Activated CD4-positive, alpha-beta T cell treated with anti-CD3 and anti-CD28 coated beads, Interleukin-2, amount 10 ng/mL, durations not matched to agents 7 days and 5 days (primary cell): ENCODE measurements at regions not wholly inside any gene's neighbourhood (a gene's known extent, or its start where the extent isn't known, plus 50 kb on each side); places are given as distances from the start of the nearest gene placed in this dataset.

Experiments
- CTCF ChIA-PET: fragments of 350-600 bp; sonication (Branson Sonifier 250); formaldehyde crosslinking; loops from one replicate; lab custom pipeline; 2021; ENCODE audit warnings: antibody characterized with exemption; lab: Charles Lee
- POLR2A ChIA-PET: fragments of 350-600 bp; sonication (Branson Sonifier 250); formaldehyde crosslinking; loops from one replicate; lab custom pipeline; 2021; ENCODE audit warnings: antibody characterized with exemption; lab: Charles Lee
- DNase-seq: peaks from one replicate; pipeline ENCODE4 v3.0.0-alpha.2; 2020
- H3K27ac Mint-ChIP-seq: one replicate; pipeline ENCODE4 v1.8.0; 2021; ENCODE audit warnings: mild to moderate bottlenecking, moderate library complexity, mixed read lengths
- H3K27me3 Mint-ChIP-seq: one replicate; pipeline ENCODE4 v1.8.0; 2021; ENCODE audit warnings: mixed read lengths
- H3K36me3 Mint-ChIP-seq: one replicate; pipeline ENCODE4 v1.8.0; 2021; ENCODE audit warnings: low read depth, mixed read lengths
- H3K4me1 Mint-ChIP-seq: one replicate; pipeline ENCODE4 v1.8.0; 2021; ENCODE audit warnings: mixed read lengths
- H3K4me3 Mint-ChIP-seq: one replicate; pipeline ENCODE4 v1.8.0; 2021; ENCODE audit warnings: mild to moderate bottlenecking, moderate library complexity, mixed read lengths
- H3K9me3 Mint-ChIP-seq: one replicate; pipeline ENCODE4 v1.8.0; 2021; ENCODE audit warnings: mixed read lengths

DNA sequence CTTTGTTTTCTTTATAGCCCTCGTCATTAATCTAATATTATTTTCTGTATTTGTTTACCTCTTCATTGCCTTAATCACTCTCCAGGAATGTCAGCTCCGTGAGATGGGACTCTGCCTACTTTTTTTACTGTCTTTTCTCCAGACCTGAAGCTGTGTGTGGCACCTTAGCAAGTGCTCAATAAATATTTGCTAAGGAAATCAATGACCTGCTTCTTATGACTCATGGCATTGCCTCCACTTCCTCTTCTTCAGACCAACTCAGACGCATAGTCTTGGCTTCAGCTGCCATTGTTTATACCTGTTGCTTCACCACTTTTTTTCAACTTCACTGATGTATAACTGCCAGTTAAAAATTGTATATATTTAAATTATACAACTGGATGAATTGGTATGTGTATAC, 218.5 kb upstream of the CMC1 start:
- POLR2A ChIA-PET = no interaction called here
- peaks cover 17% of the 10 kb centered on the region for H3K9me3 Mint-ChIP-seq
- no peak overlapping the region for H3K27ac Mint-ChIP-seq
- H3K4me3 Mint-ChIP-seq = no peak overlapping the region
- DNase-seq = no peak
- CTCF ChIA-PET = no interaction called here
- H3K36me3 Mint-ChIP-seq = no peaks in the 10 kb centered on the region
- no peaks in the 10 kb centered on the region for H3K27me3 Mint-ChIP-seq
- no peaks in the 10 kb centered on the region for H3K4me1 Mint-ChIP-seq

DNA sequence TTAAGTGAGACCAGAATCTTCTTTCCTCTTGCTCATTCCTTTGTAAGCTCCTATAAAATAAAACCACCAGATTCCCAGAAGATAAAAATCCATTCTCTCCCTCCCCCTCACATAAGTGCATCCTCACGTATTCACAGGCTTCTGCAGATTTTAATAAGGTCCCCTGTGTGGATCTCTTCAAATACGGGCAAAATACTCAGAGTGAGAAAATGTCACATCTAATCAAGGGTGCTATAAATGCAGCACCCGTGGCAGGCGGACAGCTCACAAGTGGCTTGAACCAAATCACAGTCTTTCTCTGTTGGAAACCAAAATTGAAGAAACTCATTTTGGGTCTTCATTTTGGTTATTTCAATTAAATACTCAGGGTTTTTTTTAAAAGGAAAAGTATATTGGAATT, 212.9 kb upstream of the CMC1 start:
- no peaks in the 10 kb centered on the region for H3K27me3 Mint-ChIP-seq
- ChIA-PET CTCF (no interaction called here), POLR2A (no interaction called here)
- DNase-seq = no peak
- H3K4me1 Mint-ChIP-seq = no peaks in the 10 kb centered on the region
- H3K9me3 Mint-ChIP-seq = peaks cover 25% of the 10 kb centered on the region
- no peak overlapping the region for H3K27ac Mint-ChIP-seq
- H3K36me3 Mint-ChIP-seq = no peaks in the 10 kb centered on the region
- no peak overlapping the region for H3K4me3 Mint-ChIP-seq

DNA sequence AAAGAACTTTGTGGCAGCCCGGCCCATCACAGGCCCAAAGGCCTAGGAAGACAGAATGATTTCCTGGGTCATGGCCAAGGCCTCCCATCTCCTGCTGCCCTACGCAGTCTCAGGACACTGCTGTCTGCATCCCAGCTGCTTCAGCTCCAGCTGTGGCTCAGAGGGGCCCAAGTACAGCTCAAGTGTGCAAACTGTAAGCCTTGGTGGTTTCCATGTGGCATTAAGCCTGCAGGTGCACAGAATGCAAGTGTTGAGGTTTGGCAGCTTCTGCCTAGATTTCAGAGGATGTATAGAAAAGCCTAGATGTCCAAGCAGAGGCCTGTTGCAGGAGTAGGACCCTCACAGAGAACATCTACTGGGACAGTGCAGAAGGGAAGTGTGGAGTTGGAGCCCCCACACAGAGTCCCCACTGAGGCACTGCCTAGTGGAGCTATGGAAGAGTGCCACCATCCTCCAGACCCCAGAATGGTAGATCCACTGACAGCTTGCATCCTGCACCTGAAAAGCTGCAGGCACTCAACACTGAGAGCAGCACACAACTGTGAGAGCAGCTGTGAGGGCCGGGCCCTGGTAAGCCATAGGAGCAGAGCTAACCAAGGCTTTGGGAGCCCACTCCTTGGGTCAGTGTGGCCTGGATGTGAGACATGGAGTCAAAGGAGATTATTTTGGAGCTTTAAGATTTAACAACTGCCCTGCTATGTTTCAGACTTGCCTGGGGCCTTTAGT, 208.2 kb upstream of the CMC1 start:
- Mint-ChIP-seq H3K27ac (no peak overlapping the region), H3K4me3 (no peak overlapping the region), H3K36me3 (no peaks in the 10 kb centered on the region), H3K27me3 (no peaks in the 10 kb centered on the region), H3K4me1 (no peaks in the 10 kb centered on the region), H3K9me3 (peaks cover 14% of the 10 kb centered on the region)
- no peak for DNase-seq
- CTCF ChIA-PET = interaction anchor here (0.6 kb wide), 1 partner anchor 97 kb away, joined by 5 read pairs; no protein-coding TSS in a partner anchor
- POLR2A ChIA-PET = no interaction called here

DNA sequence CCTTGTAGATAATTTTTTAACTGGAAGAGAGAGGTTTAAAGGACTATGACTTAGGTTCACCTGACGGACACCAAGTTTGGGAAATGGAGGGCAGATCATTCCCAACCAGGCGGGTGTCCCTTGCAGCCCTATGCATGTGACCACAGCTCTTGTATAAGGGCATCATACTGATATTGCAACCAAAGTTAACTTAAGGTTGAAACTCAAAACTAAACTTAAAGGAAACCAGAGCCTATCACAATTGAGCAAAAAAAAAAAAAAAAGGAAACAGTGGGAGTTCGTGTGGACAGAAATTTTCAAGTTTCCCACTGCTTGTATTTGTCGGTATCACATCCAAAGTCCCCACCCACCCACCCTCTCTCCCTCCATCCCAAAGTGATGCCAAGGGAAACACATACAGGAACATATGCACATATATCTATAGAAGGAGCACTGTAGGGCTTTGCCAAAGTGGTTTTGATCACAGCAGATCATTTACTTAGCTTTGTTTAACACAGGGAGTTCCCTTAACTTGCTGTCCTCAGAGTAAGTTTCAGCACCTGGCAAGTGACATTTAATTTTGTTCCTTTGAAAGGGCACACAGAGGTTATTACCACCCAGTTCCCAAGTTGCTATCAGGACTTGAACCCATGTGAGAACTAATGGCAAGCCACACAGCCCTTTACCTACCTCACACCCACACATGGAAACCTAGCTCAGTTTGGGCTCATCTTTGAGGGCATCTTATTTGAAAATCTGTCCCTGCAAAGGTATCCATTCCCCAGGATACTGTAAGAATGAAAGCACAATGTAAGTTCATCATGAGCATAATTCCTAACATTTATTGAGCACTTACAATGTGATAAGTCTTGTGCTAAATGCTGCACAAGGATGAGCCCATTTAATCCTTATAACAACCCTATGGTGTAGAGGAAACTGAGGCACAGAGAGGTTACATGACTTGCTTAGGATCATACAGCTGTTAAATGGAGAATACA, 204.5 kb upstream of the CMC1 start:
- no peak overlapping the region for H3K27ac Mint-ChIP-seq

DNA sequence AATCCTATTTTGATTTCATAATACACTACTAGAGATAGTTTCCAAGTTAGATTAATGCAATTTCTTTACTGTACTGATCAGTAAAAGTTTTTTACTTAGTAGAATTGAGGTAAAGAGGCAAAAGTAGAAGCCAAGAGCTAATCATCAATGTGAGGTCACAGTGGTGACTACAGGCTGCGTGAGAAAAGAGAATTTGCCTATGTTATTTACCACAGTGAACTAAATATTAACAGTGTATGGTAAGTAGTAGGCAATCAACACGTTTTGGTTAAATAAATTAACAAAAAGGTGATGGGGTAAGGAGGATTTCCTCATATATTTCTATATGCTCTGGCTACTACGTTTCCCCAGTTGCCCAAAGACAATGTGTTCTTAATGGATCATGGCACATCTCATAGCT, 202.2 kb upstream of the CMC1 start:
- CTCF ChIA-PET = no interaction called here
- no peaks in the 10 kb centered on the region for H3K9me3 Mint-ChIP-seq
- POLR2A ChIA-PET = no interaction called here

More for the DNA sequence above, 204.5 kb upstream of the CMC1 start:
- Mint-ChIP-seq H3K36me3 (no peaks in the 10 kb centered on the region), H3K4me1 (no peaks in the 10 kb centered on the region), H3K27me3 (no peaks in the 10 kb centered on the region), H3K4me3 (no peak overlapping the region), H3K9me3 (peaks cover 10% of the 10 kb centered on the region)
- ChIA-PET POLR2A (no interaction called here), CTCF (interaction anchor here (0.6 kb wide), 1 partner anchor 299 kb away, joined by 3 read pairs; no protein-coding TSS in a partner anchor)
- DNase-seq = no peak

DNA sequence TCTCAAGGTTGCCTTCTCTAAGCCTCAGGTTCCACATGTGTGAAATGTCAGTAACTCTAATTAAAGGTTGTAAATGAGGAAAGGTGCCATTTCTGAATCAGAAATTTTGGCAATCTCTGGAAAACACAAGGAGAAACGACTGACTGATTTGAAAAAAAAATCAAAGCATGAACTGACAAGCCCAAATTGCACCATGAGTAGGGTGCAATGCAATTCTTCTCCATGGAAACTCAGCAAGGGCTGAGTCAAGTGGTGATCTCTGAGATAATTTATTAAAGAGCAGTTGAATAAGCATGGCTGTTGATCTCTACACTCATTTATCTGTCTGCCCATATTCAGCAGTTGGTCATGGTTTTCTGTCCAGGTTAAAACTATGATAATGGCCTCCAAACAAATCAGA, 201.6 kb upstream of the CMC1 start:
- Mint-ChIP-seq H3K4me3 (no peak overlapping the region), H3K27me3 (no peaks in the 10 kb centered on the region), H3K4me1 (no peaks in the 10 kb centered on the region), H3K27ac (no peak overlapping the region), H3K36me3 (no peaks in the 10 kb centered on the region), H3K9me3 (no peaks in the 10 kb centered on the region)
- no peak for DNase-seq
- POLR2A ChIA-PET = no interaction called here
- CTCF ChIA-PET = no interaction called here

More for the DNA sequence above, 202.2 kb upstream of the CMC1 start:
- Mint-ChIP-seq H3K4me3 (no peak overlapping the region), H3K36me3 (no peaks in the 10 kb centered on the region), H3K4me1 (no peaks in the 10 kb centered on the region), H3K27ac (no peak overlapping the region), H3K27me3 (no peaks in the 10 kb centered on the region)
- no peak for DNase-seq

DNA sequence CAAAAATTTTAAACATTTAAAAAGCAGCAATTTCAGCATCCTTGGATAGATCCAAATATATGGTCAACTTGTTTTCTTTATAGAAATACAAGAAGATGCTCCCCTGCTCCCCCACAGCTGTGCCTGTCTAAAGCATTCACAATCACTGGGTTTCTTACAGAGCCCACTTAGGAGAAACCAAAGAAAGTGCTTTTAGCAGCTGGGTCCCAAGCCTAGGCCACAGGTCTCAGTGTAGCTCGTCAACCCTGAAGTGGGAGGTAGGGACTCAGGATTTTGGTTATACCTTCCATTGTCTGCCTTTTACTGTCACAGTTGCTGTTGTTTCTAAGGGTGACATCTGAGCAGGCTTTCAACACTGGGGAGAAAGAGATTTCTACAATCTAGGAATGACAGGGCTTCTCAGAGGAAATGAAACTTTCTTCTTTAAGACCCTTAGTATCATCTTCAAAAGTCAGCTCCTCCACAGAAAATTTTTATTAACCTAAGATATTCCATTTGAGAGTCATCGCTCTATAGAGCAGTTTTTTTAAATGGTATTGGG, 199.3 kb upstream of the CMC1 start:
- POLR2A ChIA-PET = no interaction called here
- no peak overlapping the region for H3K27ac Mint-ChIP-seq
- H3K4me1 Mint-ChIP-seq = no peaks in the 10 kb centered on the region
- H3K36me3 Mint-ChIP-seq = no peaks in the 10 kb centered on the region
- H3K27me3 Mint-ChIP-seq = no peaks in the 10 kb centered on the region
- DNase-seq = no peak
- H3K4me3 Mint-ChIP-seq = no peak overlapping the region
- CTCF ChIA-PET = no interaction called here
- no peaks in the 10 kb centered on the region for H3K9me3 Mint-ChIP-seq

DNA sequence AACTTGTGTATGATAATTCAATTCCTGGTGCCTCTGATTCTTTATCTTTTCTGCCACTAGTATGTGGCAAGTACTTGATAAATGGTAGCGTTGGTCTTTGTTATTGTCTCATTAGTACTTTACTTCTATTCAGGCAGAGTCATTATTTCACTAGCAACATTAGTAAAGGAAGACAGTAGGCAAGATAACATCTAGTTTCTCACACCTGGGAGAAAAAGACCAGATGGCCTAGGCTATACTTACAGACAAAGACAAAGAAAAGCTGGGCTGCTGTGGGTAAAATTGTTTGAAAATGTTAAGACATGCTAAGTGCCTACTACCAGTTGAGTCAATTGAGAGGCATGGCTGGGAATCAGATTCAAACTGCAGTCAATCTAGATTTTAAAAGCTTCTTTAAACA, 198.7 kb upstream of the CMC1 start:
- Mint-ChIP-seq H3K27me3 (no peaks in the 10 kb centered on the region), H3K36me3 (no peaks in the 10 kb centered on the region), H3K27ac (no peak overlapping the region), H3K4me3 (no peak overlapping the region), H3K4me1 (no peaks in the 10 kb centered on the region), H3K9me3 (no peaks in the 10 kb centered on the region)
- CTCF ChIA-PET = no interaction called here
- DNase-seq = no peak
- POLR2A ChIA-PET = no interaction called here

DNA sequence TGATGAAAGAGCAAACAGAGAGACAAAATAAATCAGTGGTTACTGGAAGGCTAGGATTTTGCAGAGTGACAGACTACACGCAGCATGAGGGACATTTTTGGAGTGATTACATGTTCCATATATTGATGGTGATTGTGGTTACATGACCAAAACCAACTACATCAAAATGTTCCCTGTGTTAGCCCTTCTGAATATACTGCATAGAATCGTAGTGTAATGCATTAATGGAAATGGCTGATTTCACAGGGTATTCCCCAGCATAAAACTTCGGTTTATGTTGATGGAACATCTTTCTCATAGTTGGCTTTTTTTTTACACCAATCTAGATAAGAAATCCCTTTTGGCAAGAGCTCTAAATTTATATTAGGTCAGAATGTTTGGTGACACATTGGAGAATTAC, 191.3 kb upstream of the CMC1 start:
- no peak overlapping the region for H3K4me3 Mint-ChIP-seq
- POLR2A ChIA-PET = no interaction called here
- no peak for DNase-seq

DNA sequence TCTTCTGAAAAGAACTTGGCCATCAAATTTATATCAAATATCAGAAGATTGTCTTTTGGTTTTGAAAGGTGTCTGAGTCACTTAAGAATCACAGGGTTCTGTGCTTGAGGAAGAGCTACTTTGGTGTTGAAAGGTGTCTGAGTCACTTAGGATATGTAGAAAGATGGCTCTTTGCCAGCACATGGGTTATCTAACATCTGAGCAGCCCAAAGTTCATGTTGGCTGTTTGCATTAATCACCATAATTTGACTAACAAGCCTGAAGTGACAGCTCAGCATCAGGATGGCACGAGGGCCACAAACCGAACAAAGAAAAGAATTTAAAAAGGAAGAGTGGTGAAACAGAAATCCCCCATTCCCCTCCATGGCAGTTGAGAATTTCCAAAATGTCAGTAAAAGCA, 190.5 kb upstream of the CMC1 start:
- Mint-ChIP-seq H3K4me3 (no peak overlapping the region), H3K9me3 (no peaks in the 10 kb centered on the region), H3K27ac (no peak overlapping the region), H3K4me1 (no peaks in the 10 kb centered on the region), H3K27me3 (no peaks in the 10 kb centered on the region), H3K36me3 (no peaks in the 10 kb centered on the region)
- CTCF ChIA-PET = interaction anchor here (1.1 kb wide), 1 partner anchor 33 kb away, joined by 3 read pairs; no protein-coding TSS in a partner anchor
- no peak for DNase-seq
- POLR2A ChIA-PET = no interaction called here

More for the DNA sequence above, 191.3 kb upstream of the CMC1 start:
- no peak overlapping the region for H3K27ac Mint-ChIP-seq
- no peaks in the 10 kb centered on the region for H3K27me3 Mint-ChIP-seq
- H3K4me1 Mint-ChIP-seq = no peaks in the 10 kb centered on the region
- no peaks in the 10 kb centered on the region for H3K36me3 Mint-ChIP-seq
- H3K9me3 Mint-ChIP-seq = no peaks in the 10 kb centered on the region
- CTCF ChIA-PET = interaction anchor here (1.1 kb wide), 1 partner anchor 33 kb away, joined by 3 read pairs; no protein-coding TSS in a partner anchor

DNA sequence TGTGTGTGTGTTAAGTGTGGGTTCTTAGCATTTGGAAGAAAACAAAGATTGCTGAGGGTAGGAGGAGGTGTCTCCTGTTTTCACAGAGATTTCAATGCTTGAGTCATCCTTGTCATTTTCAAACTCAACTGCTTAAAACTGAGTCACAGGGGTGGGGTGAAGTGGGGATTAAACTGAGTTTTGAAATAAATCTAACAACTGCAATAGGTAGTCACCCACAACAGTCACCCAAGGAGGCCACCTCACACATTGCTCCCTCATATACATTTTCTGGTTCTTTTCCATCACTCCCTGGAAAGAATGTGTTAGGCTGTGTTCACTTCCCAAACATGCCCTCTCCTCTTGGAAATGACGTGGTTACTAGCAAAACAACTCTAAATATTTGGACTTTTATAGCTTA, 187.7 kb upstream of the CMC1 start:
- H3K9me3 Mint-ChIP-seq = no peaks in the 10 kb centered on the region
- no peak for DNase-seq
- ChIA-PET POLR2A (no interaction called here), CTCF (no interaction called here)
- no peaks in the 10 kb centered on the region for H3K27me3 Mint-ChIP-seq
- no peak overlapping the region for H3K4me3 Mint-ChIP-seq
- no peaks in the 10 kb centered on the region for H3K4me1 Mint-ChIP-seq
- no peaks in the 10 kb centered on the region for H3K36me3 Mint-ChIP-seq
- no peak overlapping the region for H3K27ac Mint-ChIP-seq

DNA sequence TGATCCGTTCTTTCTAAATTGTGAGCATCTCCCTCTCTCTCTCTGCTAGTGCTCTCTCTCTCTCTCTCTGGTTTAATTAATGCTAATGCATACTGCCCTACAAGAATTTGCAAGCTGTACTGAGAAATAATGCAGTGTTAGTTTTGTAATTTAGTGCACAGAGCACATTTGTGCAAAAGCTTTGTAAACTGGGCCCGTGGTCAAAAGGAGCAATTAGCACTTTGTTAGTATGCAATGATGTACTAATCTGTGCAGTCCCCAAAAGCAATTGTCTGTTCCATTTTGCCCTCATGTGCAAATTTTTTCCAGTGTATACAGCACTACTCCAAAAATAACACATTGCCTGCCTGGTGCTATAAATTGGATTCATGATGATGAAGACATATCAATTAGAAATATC, 184.6 kb upstream of the CMC1 start:
- no peaks in the 10 kb centered on the region for H3K4me1 Mint-ChIP-seq
- ChIA-PET POLR2A (no interaction called here), CTCF (no interaction called here)
- DNase-seq = no peak
- no peaks in the 10 kb centered on the region for H3K27me3 Mint-ChIP-seq
- H3K36me3 Mint-ChIP-seq = no peaks in the 10 kb centered on the region
- no peak overlapping the region for H3K27ac Mint-ChIP-seq
- H3K9me3 Mint-ChIP-seq = no peaks in the 10 kb centered on the region
- no peak overlapping the region for H3K4me3 Mint-ChIP-seq

DNA sequence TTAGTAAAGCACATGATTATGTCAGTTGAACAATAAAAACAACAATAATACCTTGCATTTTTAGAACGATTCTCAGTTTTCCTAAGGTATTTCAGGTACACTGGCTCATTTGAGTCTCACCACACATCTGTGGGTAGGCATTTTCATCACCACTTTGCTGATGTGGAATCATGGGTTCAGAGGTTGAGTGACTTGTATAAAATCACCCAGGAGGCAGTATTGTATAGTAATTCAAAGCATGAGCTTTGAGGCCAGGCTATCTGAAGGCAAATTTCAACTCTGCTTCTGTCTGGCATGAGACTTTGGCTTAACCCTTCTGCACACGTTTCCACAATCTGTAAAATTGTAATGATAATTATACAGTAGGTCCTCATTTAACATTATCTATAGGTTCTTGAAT, 183.9 kb upstream of the CMC1 start:
- POLR2A ChIA-PET = no interaction called here
- no peak for DNase-seq
- no peak overlapping the region for H3K4me3 Mint-ChIP-seq
- H3K36me3 Mint-ChIP-seq = no peaks in the 10 kb centered on the region
- CTCF ChIA-PET = no interaction called here
- no peaks in the 10 kb centered on the region for H3K4me1 Mint-ChIP-seq
- H3K27me3 Mint-ChIP-seq = no peaks in the 10 kb centered on the region
- no peak overlapping the region for H3K27ac Mint-ChIP-seq
- H3K9me3 Mint-ChIP-seq = no peaks in the 10 kb centered on the region
